GM19463 (cell line): ENCODE measurements at regions not wholly inside any gene's neighbourhood (a gene's known extent, or its start where the extent isn't known, plus 50 kb on each side); places are given as distances from the start of the nearest gene placed in this dataset.
A peak's percentile ranks its signal among the peaks of the same experiment; 100 is the strongest.

Experiments used
- ATAC-seq: cut with Tn5 transposase; IDR thresholded peaks from one replicate; pipeline ENCODE4 v1.9.1; 2021; ENCODE audit warnings: mild to moderate bottlenecking, moderate library complexity; ENCODE audit not compliant: unreplicated experiment

- ATAC-seq: no peak
Measured at GRCh38 chr11:79963856-79964645, 523.2 kb upstream of the TENM4 start.

GRCh38 chr11:79960461-79960860, 519.6 kb upstream of the TENM4 start:
- ATAC-seq: no peak

- ATAC-seq: no peak
Measured at GRCh38 chr11:79959318-79959717, 518.5 kb upstream of the TENM4 start.

DNA sequence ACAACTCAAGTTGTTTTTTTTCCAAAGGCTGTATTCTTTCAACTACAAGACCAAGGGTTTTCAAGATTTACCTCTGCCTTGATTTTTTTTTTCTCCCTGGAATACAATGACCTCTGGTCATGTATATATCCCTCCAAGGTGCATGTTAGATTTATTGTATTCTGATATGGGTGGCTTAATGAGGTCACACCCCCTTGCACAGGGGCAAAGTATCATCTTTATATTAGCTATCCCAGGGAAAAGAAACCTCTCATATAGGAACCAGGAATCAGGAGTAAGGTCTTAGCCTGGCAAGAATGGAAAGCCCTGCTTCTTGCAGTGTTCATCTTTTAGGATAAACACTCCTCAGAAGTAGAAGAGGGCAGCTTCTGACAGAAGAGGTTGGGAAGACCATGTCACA, 516.9 kb upstream of the TENM4 start:
- no peak for ATAC-seq

- no peak for ATAC-seq
Measured at GRCh38 chr11:79956061-79956460, 515.2 kb upstream of the TENM4 start.

DNA sequence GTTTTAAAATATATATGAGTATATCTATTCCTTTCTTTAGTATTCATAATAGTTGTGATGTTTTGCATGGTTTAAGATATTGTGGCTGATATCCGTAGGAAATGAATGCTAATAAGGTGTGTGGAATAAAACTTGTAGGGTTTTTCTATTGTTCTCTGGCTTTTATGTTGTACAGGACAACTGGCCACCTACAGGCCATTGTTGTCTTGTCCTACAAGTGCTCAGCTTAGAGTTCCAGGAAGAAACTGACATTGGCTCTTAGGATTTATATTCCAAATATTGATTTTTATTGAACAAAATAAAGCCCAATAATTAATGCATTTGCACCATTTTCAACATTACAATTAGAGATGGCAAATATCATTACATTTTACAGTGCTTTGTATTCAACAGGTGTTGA, 512.8 kb upstream of the TENM4 start:
- ATAC-seq: no peak

DNA sequence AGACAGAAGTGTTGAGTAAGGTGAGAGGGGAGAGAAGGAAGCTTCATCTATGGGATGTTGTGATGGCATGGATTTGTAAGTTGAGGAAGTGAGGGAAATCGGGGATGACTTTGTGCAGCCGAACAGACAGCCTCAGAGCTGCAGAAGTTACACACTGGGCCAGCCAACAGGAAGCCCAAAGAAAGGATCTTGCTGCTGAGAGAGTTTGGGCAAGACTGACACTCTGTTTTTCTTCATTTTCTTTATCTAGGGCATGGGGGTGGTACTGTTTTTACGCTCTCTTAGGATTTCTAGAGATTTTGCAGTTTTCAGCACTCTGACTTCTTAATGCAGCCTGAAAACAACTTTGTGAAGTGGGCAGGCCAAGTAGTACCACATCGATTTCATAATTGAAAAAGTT, 509.9 kb upstream of the TENM4 start:
- no peak for ATAC-seq

DNA sequence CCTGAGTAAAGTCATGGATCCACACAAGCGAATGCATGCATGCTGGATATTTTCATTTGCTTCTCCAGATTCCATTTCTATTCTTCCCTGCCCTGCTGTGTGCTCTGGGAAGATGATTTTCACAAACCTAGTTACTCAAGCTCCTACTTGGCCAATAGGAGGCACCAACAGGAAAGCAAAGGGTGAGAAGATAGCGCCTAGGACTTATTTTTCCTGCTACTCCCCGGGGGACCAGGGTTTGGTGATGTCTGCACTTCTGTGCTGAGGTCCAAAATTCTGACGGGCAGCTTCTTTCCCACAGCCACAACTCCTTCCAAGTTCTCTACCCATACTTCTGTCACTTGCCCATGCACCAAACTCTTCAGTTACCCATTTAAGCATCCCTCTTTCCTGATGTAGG, 509.3 kb upstream of the TENM4 start:
- no peak for ATAC-seq

DNA sequence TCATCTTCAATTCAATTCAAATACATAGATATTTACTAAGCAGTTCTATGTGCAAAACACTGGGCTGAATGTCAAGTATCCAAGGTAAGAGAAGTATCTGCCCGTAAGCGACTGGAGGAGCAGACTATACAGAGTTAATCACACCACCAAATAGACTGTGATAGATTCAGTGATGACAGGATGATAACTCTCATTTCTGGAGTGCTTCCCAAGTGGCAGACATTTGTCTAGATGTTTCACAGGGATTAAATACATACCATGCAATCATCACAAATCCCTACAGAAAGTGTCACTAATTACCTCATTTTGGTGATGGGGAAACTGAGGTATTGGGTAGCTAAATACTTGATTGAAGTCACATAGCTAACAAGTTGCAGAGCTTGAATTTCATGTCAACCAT, 508.7 kb upstream of the TENM4 start:
- no peak for ATAC-seq

DNA sequence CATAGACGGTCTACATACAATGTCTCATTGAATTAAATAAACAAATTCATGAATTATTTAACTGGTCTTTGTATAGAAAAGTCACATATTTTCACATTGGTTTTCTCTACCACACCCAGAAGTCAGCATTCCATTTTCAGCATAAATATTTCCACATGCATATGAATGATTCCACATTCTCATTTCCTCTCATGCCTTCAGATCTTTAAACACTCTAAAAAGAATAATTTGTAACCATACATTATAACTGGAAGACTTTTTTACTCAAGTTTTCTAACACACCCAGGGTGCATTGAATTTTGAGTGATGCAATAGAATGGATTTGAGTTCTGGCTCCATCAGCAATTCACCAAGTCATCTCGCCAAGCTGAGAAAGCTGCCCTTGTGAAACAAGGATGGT, 501.8 kb upstream of the TENM4 start:
- no peak for ATAC-seq

DNA sequence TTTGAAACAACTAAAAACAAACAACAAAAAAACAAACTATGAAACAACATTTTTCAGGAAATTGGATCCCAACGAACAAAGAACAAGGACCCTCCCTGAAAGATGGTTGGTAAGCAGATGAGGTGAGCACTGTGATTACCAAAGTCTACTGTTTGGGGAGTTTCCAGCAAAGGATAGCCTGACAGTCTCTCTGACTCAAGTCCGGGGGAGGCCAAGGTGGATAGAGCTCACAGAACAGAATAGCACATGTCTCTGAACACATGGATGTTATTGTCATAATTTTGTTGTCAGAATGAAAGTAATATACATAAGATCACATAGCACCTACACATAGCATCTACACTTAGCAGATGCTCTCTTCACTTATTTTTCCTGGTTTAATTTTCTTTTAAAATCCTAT, 501.3 kb upstream of the TENM4 start:
- ATAC-seq: no peak

DNA sequence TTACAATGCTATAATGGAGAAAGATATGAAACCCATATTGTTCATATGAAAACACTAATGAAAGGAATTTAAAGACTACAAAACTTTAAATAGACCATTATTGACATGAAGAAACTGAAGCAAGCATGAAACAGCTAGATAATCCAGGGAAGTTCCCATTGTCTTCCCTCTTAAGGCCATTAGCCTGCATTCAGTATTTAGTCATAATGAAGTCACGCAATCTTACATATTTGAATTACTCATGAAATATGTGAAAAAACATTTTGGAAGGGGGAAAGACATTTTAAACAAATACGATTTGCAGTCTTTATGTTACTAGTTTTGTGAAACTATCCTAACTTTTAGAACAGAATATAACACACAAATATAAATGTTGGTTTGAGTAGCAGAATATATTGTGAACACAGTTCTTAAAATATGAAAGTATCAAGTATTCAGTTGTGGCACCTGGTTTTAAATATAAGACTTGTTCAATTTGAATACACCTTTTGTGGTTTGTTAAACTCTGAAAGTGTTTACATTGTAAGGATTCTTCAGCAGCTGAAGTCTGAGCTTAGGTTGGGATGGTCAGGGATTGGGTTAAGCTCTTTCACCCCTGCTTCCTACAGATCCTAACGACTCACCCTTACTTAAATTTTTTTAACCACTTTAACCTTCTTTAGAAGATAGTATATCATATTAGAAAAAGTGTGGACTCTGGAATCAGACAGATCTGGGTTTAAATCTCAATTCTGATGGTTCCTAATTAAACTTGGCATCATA, 500.3 kb upstream of the TENM4 start:
- ATAC-seq: no peak

GRCh38 chr11:79940165-79940564, 499.3 kb upstream of the TENM4 start:
- ATAC-seq: no peak

DNA sequence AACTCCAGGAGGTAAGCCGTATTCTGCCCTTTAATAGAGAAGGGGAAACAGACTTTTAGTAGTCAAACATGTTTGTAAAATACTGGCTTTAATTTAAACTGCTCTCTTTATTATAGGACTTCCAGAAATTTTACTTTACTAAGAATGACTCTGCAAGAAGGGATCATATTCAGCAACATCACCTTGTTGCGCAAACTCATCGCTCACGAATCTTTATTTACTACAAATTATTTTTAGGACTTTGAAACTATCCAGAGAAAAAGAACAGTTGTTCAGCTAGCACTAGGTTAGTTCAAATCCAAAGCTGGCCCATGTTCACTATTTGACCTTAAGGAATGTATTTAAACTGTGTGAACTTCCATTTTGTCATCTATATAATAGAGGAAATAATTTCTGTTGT, 498.3 kb upstream of the TENM4 start:
- no peak for ATAC-seq

- ATAC-seq: no peak
Measured at GRCh38 chr11:79937676-79938334, 497.0 kb upstream of the TENM4 start.

GRCh38 chr11:79932612-79933011, 491.8 kb upstream of the TENM4 start:
- ATAC-seq: no peak

GRCh38 chr11:79931692-79932091, 490.9 kb upstream of the TENM4 start:
- ATAC-seq: no peak

- ATAC-seq: no peak
Measured at GRCh38 chr11:79926707-79927106, 485.9 kb upstream of the TENM4 start.

DNA sequence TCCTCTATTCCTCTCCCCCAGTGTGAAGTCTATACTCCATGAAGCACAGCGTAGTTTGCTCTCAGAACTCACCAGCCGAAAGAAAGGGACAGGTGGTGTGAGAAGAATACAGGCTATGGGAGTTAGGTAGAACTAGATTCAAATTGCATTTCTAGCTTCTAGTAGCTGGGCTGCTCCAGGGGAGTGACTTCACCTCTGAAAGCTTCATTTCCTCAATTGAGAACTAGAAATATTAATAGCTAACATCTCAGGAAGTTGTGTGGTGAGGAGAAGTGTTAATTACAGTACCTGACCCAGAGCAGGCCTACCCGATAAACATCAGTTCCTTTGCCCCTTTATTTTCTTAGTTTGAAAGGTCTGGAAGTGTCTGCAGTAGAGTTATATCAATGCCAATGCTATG, 484.7 kb upstream of the TENM4 start:
- peak; percentile 96 for ATAC-seq

DNA sequence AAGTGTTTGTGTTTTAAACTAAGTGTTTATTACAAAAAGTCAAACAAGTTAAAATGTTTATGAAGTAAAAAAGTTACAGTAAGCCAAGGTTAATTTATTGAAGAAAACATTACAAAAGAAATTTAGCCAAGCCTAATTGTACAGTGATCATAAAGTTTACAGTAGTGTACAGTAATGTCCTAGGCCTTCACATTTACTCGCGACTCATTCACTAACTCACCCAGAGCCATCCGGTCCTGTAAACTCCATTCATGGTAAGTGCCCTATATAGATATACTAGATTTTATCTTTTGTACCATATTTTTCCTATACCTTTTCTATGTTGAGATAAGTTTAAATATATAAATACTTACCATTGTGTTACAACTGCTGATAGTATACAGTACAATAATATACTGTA, 481.8 kb upstream of the TENM4 start:
- ATAC-seq: no peak

DNA sequence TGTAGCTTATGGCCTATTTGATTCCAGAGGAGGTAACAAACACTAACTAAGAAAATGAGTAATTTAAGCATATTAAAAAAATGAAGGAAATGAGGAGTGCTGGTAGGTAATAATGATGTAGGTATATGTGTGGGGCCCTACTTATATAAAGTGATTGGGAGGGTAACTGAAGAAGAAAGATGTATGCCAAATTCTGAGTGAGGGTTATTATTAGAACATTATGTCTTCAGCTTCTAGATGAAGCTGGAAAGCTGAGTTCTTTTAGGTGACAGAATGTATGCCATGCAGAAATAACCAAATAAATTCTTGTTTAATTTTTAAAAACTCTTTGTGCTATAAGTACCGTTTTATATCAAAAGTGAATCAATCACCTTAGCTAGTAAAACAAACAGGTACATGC, 479.6 kb upstream of the TENM4 start:
- no peak for ATAC-seq

DNA sequence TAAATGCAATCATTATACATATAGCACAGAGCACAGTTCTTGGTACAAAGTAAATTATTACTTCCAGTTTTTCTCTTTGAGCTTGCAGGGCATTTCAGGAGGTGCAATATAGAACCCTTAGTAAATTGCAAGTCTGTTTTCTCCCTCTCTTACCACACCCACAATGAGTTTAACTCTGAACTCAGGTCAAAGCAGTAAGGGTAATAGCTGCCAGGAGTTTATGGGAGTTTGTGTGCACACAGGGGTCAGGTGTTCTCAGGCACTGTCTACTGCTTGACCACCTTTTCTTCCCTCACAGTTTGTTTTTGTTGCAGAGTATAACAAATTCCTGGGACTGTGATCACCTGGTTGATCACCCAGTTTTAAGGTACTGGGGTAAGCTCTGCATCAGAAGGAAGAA, 478.5 kb upstream of the TENM4 start:
- no peak for ATAC-seq
